Mammary epithelial cell (primary cell): ENCODE measurements at regions not wholly inside any gene's neighbourhood (a gene's known extent, or its start where the extent isn't known, plus 50 kb on each side); places are given as distances from the start of the nearest gene placed in this dataset.

ENCODE experiments used
- EZH2 ChIP-seq: IDR thresholded peaks from 2 replicates; pipeline ENCODE4 v1.6.1; 2012; ENCODE audit warnings: low read length, inconsistent platforms, borderline replicate concordance
- TF ChIP-seq, protein P1 (sequence below), 2 donors: IDR thresholded peaks in 1 of 2; conservative IDR thresholded peaks in 1 of 2; 2 replicates each; pipeline ENCODE4 v1.5.1; 2011 to 2012; ENCODE audit warnings: inconsistent platforms in 2 of 2, low read length in 2 of 2, mild to moderate bottlenecking in 2 of 2, control low read depth in 1 of 2, low read depth in 1 of 2; ENCODE audit not compliant: insufficient read depth in 1 of 2; ENCODE audit errors: extremely low read depth in 1 of 2

DNA sequence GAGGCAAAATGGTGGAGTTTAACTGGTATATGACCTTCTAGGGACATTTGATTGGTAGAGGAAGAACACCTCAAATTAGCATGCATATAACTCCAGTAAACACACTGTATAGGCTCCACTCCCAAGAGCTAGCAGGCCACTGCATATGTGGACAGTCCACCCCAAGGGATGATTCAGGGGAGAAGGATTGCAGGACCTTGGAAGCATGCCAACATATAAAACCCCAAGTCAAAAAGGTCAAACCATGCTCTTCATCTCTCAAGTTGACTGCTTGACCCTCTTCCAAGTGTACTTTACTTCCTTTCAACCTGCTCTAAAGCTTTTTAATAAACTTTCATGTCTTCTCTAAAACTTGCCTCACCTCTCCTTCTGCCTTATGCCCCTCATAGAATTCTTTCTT lies 459.9 kb upstream of the CCDC179 start:
- TF ChIP-seq, protein P1, sequence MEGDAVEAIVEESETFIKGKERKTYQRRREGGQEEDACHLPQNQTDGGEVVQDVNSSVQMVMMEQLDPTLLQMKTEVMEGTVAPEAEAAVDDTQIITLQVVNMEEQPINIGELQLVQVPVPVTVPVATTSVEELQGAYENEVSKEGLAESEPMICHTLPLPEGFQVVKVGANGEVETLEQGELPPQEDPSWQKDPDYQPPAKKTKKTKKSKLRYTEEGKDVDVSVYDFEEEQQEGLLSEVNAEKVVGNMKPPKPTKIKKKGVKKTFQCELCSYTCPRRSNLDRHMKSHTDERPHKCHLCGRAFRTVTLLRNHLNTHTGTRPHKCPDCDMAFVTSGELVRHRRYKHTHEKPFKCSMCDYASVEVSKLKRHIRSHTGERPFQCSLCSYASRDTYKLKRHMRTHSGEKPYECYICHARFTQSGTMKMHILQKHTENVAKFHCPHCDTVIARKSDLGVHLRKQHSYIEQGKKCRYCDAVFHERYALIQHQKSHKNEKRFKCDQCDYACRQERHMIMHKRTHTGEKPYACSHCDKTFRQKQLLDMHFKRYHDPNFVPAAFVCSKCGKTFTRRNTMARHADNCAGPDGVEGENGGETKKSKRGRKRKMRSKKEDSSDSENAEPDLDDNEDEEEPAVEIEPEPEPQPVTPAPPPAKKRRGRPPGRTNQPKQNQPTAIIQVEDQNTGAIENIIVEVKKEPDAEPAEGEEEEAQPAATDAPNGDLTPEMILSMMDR (conservative IDR thresholded peaks at IDR 0.05 in 1 of 2, IDR thresholded peaks at IDR 0.05 in 1 of 2; ENCODE audit: extremely low read depth in 1 of 2, insufficient read depth in 1 of 2, low read depth in 1 of 2, low read length in 2 of 2), result no peak
- no peak for TF ChIP-seq EZH2
